ENCODE measurements at regions not wholly inside any gene's neighbourhood (a gene's known extent, or its start where the extent isn't known, plus 50 kb on each side); places are given as distances from the start of the nearest gene placed in this dataset.

DNA sequence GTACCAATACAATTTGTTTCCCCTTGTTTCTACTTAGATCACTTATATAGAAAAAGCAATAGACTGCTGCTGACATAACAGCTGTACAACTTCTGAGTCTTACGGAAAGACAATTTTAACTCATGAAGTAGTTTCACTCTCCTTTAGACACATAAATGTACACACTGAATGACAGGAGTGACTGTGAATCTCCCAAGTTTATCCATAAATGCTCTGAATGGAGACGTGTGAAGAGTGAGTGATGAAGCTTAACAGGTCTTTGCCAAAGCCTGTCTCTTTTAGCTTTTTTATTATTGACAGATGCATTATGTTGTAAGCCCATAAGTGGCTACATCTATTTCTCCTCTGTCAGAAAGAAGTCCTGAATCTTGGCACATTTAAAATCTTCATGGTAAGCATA, 265.9 kb downstream of the TRIM36 start (continued):
- TF ChIP-seq, protein P1, sequence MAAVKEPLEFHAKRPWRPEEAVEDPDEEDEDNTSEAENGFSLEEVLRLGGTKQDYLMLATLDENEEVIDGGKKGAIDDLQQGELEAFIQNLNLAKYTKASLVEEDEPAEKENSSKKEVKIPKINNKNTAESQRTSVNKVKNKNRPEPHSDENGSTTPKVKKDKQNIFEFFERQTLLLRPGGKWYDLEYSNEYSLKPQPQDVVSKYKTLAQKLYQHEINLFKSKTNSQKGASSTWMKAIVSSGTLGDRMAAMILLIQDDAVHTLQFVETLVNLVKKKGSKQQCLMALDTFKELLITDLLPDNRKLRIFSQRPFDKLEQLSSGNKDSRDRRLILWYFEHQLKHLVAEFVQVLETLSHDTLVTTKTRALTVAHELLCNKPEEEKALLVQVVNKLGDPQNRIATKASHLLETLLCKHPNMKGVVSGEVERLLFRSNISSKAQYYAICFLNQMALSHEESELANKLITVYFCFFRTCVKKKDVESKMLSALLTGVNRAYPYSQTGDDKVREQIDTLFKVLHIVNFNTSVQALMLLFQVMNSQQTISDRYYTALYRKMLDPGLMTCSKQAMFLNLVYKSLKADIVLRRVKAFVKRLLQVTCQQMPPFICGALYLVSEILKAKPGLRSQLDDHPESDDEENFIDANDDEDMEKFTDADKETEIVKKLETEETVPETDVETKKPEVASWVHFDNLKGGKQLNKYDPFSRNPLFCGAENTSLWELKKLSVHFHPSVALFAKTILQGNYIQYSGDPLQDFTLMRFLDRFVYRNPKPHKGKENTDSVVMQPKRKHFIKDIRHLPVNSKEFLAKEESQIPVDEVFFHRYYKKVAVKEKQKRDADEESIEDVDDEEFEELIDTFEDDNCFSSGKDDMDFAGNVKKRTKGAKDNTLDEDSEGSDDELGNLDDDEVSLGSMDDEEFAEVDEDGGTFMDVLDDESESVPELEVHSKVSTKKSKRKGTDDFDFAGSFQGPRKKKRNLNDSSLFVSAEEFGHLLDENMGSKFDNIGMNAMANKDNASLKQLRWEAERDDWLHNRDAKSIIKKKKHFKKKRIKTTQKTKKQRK (IDR thresholded peaks at IDR 0.05; ENCODE audit: borderline replicate concordance, low read depth, low read length) = no peak
- TF ChIP-seq ETV5 (CRISPR knock-in tag; IDR thresholded peaks at IDR 0.05; ENCODE audit: low read depth) = no peak
- no peak for TF ChIP-seq ZNF766 (CRISPR knock-in tag; conservative IDR thresholded peaks at IDR 0.05)
- TF ChIP-seq TARDBP (IDR thresholded peaks at IDR 0.05) = no peak
- TF ChIP-seq, protein P2, sequence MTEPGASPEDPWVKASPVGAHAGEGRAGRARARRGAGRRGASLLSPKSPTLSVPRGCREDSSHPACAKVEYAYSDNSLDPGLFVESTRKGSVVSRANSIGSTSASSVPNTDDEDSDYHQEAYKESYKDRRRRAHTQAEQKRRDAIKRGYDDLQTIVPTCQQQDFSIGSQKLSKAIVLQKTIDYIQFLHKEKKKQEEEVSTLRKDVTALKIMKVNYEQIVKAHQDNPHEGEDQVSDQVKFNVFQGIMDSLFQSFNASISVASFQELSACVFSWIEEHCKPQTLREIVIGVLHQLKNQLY (CRISPR knock-in tag; conservative IDR thresholded peaks at IDR 0.05) = no peak
- no peak for TF ChIP-seq HNRNPL (IDR thresholded peaks at IDR 0.05; ENCODE audit: low read depth, low read length)

DNA sequence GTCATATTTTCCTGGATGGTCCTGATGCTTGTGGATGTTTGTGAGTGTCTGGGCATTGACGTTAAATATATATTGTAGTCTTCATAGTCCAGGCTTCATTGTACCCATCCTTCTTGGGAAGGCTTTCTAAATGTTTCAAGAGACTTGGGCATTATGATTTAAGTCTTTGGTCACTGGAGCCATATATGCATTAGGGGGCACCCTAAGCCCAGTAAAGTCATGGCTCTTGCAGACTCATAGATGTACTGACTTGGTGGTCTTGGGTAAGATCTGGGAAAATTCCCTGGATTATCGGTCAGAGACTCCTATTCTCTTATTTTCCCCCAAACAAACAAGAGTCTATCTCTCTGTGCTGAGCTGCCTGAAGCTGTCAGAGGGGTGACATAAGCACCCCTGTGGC, 271.1 kb downstream of the TRIM36 start:
- intact Hi-C loops (cut with micrococcal nuclease) = no loop called here
- ATAC-seq = no peak
- in situ Hi-C loops (cut with MboI) = no loop called here
- POLR2A ChIA-PET = no interaction called here
- Histone ChIP-seq H3K9ac (ENCODE audit: insufficient read depth in 1 of 2, low read depth in 2 of 2, low read length in 2 of 2) (no peak overlapping the region), H3K4me1 (replicated peaks in 1 of 2; ENCODE audit: control insufficient read depth in 2 of 2, insufficient read depth in 2 of 2, low read length in 2 of 2) (no peaks in the 10 kb centered on the region), H3K79me2 (ENCODE audit: control insufficient read depth, insufficient read depth, low read length) (no peaks in the 10 kb centered on the region), H3K27me3 (ENCODE audit: control insufficient read depth in 2 of 2, insufficient read depth in 2 of 2, low read length in 2 of 2) (no peaks in the 10 kb centered on the region), H3K27ac (ENCODE audit: extremely low read depth, low read depth, low read length) (no peak overlapping the region), H3K4me2 (ENCODE audit: insufficient read depth, low read length) (no peak overlapping the region), H3K4me3 (no peak overlapping the region), H3K36me3 (ENCODE audit: control insufficient read depth, insufficient read depth, low read length) (no peaks in the 10 kb centered on the region), H4K20me1 (replicated peaks; ENCODE audit: control insufficient read depth, insufficient read depth, low read length) (no peaks in the 10 kb centered on the region), H2AFZ (ENCODE audit: low read depth, low read length) (no peak overlapping the region), H3K9me1 (ENCODE audit: control insufficient read depth, insufficient read depth, low read length) (no peaks in the 10 kb centered on the region), H3K9me3 (replicated peaks; ENCODE audit: control insufficient read depth, insufficient read depth, low read depth, low read length) (no peaks in the 10 kb centered on the region)
- CTCF ChIA-PET (ENCODE audit: low intra/inter-chr PET ratio) = no interaction called here
- no peak for DNase-seq (ENCODE audit: extremely low read depth in 1 of 4, low spot score in 3 of 4)
- 0% methylated on average over 2 of the region's 2 CpGs for WGBS (ENCODE audit: insufficient coverage, low coverage, missing lambda C conversion rate)
- no TSS peak for BruUV-seq (replicated peaks)
- no peak for FAIRE-seq
- TF ChIP-seq ZFPM2 (CRISPR knock-in tag; IDR thresholded peaks at IDR 0.05) = no peak
- TF ChIP-seq LARP7 (IDR thresholded peaks at IDR 0.05) = no peak
- no peak for TF ChIP-seq SIRT6 (IDR thresholded peaks at IDR 0.05; ENCODE audit: low read depth, low read length)
- TF ChIP-seq ZFP36 (IDR thresholded peaks at IDR 0.05; ENCODE audit: low read depth, low read length, partially characterized antibody) = no peak
- no peak for TF ChIP-seq ATF7 (IDR thresholded peaks at IDR 0.05)
- no peak for TF ChIP-seq SREBF1 (IDR thresholded peaks at IDR 0.05; ENCODE audit: borderline replicate concordance, low read depth, low read length)
- TF ChIP-seq, protein P3, sequence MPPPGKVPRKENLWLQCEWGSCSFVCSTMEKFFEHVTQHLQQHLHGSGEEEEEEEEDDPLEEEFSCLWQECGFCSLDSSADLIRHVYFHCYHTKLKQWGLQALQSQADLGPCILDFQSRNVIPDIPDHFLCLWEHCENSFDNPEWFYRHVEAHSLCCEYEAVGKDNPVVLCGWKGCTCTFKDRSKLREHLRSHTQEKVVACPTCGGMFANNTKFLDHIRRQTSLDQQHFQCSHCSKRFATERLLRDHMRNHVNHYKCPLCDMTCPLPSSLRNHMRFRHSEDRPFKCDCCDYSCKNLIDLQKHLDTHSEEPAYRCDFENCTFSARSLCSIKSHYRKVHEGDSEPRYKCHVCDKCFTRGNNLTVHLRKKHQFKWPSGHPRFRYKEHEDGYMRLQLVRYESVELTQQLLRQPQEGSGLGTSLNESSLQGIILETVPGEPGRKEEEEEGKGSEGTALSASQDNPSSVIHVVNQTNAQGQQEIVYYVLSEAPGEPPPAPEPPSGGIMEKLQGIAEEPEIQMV (tag; conservative IDR thresholded peaks at IDR 0.05; ENCODE audit: low read depth) = no peak
- TF ChIP-seq, protein P4, sequence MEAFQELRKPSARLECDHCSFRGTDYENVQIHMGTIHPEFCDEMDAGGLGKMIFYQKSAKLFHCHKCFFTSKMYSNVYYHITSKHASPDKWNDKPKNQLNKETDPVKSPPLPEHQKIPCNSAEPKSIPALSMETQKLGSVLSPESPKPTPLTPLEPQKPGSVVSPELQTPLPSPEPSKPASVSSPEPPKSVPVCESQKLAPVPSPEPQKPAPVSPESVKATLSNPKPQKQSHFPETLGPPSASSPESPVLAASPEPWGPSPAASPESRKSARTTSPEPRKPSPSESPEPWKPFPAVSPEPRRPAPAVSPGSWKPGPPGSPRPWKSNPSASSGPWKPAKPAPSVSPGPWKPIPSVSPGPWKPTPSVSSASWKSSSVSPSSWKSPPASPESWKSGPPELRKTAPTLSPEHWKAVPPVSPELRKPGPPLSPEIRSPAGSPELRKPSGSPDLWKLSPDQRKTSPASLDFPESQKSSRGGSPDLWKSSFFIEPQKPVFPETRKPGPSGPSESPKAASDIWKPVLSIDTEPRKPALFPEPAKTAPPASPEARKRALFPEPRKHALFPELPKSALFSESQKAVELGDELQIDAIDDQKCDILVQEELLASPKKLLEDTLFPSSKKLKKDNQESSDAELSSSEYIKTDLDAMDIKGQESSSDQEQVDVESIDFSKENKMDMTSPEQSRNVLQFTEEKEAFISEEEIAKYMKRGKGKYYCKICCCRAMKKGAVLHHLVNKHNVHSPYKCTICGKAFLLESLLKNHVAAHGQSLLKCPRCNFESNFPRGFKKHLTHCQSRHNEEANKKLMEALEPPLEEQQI (IDR thresholded peaks at IDR 0.05) = no peak

Measured in K562 (cell line).